Vagina (tissue), 2 donors: ENCODE measurements at regions not wholly inside any gene's neighbourhood (a gene's known extent, or its start where the extent isn't known, plus 50 kb on each side); places are given as distances from the start of the nearest gene placed in this dataset.

Experiments used
- DNase-seq, 2 donors: peaks; one replicate each; pipeline ENCODE4 v3.0.0-alpha.2; 2017; ENCODE audit errors: extremely low spot score in 2 of 2
- H3K27ac ChIP-seq: fragments of 200-600 bp; sonication (generic); one replicate; pipeline ENCODE4 v1.5.1; 2019
- H3K27me3 ChIP-seq: fragments of 200-600 bp; sonication (generic); one replicate; pipeline ENCODE4 v1.5.1; 2019
- H3K36me3 ChIP-seq, 2 donors: fragments of 200-600 bp; sonication (generic); one replicate each; pipeline ENCODE4 v1.5.1; 2017 to 2019
- H3K4me1 ChIP-seq: fragments of 200-600 bp; sonication (generic); one replicate; pipeline ENCODE4 v1.5.1; 2019
- H3K4me3 ChIP-seq, 2 donors: fragments of 200-600 bp; sonication (generic); 1 replicate in 1 of 2; 2 replicates in 1 of 2; pipeline ENCODE4 v1.5.1; 2016 to 2019
- H3K9me3 ChIP-seq: fragments of 200-600 bp; sonication (generic); one replicate; pipeline ENCODE4 v1.5.1; 2019
- CTCF ChIP-seq, 3 experiments: fragments of 450-650 bp in 2 of 3; fragments of 200-600 bp in 1 of 3; sonication (generic) in 1 of 3; IDR thresholded peaks; one replicate each; pipeline ENCODE4 v1.5.1; 2017 to 2019; ENCODE audit warnings: antibody characterized with exemption in 3 of 3, mild to moderate bottlenecking in 2 of 3, moderate library complexity in 2 of 3
- POLR2A ChIP-seq, 2 donors: fragments of 450-650 bp; IDR thresholded peaks; one replicate each; pipeline ENCODE4 v1.6.1; 2017; ENCODE audit warnings: antibody characterized with exemption in 2 of 2, mild to moderate bottlenecking in 2 of 2, moderate library complexity in 2 of 2
- POLR2AphosphoS5 ChIP-seq, 2 donors: sonication (generic); formaldehyde crosslinking; IDR thresholded peaks; one replicate each; pipeline ENCODE4 v1.9.0; 2017; ENCODE audit warnings: antibody characterized with exemption in 2 of 2, mild to moderate bottlenecking in 2 of 2, low read depth in 1 of 2; ENCODE audit not compliant: insufficient read depth in 1 of 2
- intact Hi-C: fragments of 100-400 bp; cut with DNase I; formaldehyde crosslinking; loops from one replicate; pipeline ENCODE4 v1.15.1; 2023

GRCh38 chr9:91023741-91024140 is 222.1 kb downstream of the SYK start:
- TF ChIP-seq CTCF (IDR thresholded peaks at IDR 0.05) (no peak), POLR2AphosphoS5 (IDR thresholded peaks at IDR 0.05; ENCODE audit: insufficient read depth in 1 of 2, low read depth in 1 of 2) (no peak), POLR2A (IDR thresholded peaks at IDR 0.05) (no peak)
- H3K9me3 ChIP-seq: no peaks in the 10 kb centered on the region
- no peaks in the 10 kb centered on the region for H3K4me1 ChIP-seq
- peak in 1 of 2 donors; percentile 85 for DNase-seq
- H3K36me3 ChIP-seq: no peaks in the 10 kb centered on the region
- intact Hi-C loops: no loop called here
- no peaks in the 10 kb centered on the region for H3K27me3 ChIP-seq
- H3K27ac ChIP-seq: no peak overlapping the region
- H3K4me3 ChIP-seq: no peak overlapping the region

- no peak for DNase-seq
- Histone ChIP-seq H3K4me1 (no peaks in the 10 kb centered on the region), H3K27me3 (no peaks in the 10 kb centered on the region), H3K9me3 (no peaks in the 10 kb centered on the region), H3K4me3 (no peak overlapping the region), H3K27ac (no peak overlapping the region), H3K36me3 (no peaks in the 10 kb centered on the region)
- TF ChIP-seq POLR2AphosphoS5 (IDR thresholded peaks at IDR 0.05; ENCODE audit: insufficient read depth in 1 of 2, low read depth in 1 of 2) (no peak), CTCF (IDR thresholded peaks at IDR 0.05) (no peak), POLR2A (IDR thresholded peaks at IDR 0.05) (no peak)
- intact Hi-C loops: no loop called here
Measured at GRCh38 chr9:91024841-91025240, 223.2 kb downstream of the SYK start.

- H3K36me3 ChIP-seq: no peaks in the 10 kb centered on the region
- intact Hi-C loops: no loop called here
- no peaks in the 10 kb centered on the region for H3K9me3 ChIP-seq
- H3K4me3 ChIP-seq: no peak overlapping the region
- TF ChIP-seq POLR2A (IDR thresholded peaks at IDR 0.05) (no peak), CTCF (IDR thresholded peaks at IDR 0.05) (no peak), POLR2AphosphoS5 (IDR thresholded peaks at IDR 0.05; ENCODE audit: insufficient read depth in 1 of 2, low read depth in 1 of 2) (no peak)
- peak in 1 of 2 donors; percentile 55 for DNase-seq
- no peaks in the 10 kb centered on the region for H3K27me3 ChIP-seq
- H3K4me1 ChIP-seq: no peaks in the 10 kb centered on the region
- no peak overlapping the region for H3K27ac ChIP-seq
Measured at GRCh38 chr9:91025856-91026255, 224.2 kb downstream of the SYK start.

- DNase-seq: no peak
- TF ChIP-seq POLR2A (IDR thresholded peaks at IDR 0.05) (no peak), CTCF (IDR thresholded peaks at IDR 0.05) (no peak), POLR2AphosphoS5 (IDR thresholded peaks at IDR 0.05; ENCODE audit: insufficient read depth in 1 of 2, low read depth in 1 of 2) (no peak)
- Histone ChIP-seq H3K36me3 (no peaks in the 10 kb centered on the region), H3K4me1 (no peaks in the 10 kb centered on the region), H3K4me3 (no peak overlapping the region), H3K9me3 (no peaks in the 10 kb centered on the region), H3K27me3 (no peaks in the 10 kb centered on the region), H3K27ac (no peak overlapping the region)
- intact Hi-C loops: no loop called here
Measured at GRCh38 chr9:91026266-91026665, 224.6 kb downstream of the SYK start.

- intact Hi-C loops: no loop called here
Measured at GRCh38 chr9:91027005-91027404, 225.4 kb downstream of the SYK start.

More at GRCh38 chr9:91027005-91027404, 225.4 kb downstream of the SYK start:
- Histone ChIP-seq H3K36me3 (no peaks in the 10 kb centered on the region), H3K4me3 (no peak overlapping the region), H3K4me1 (no peaks in the 10 kb centered on the region), H3K9me3 (no peaks in the 10 kb centered on the region), H3K27me3 (no peaks in the 10 kb centered on the region), H3K27ac (no peak overlapping the region)
- no peak for TF ChIP-seq POLR2A (IDR thresholded peaks at IDR 0.05)
- no peak for TF ChIP-seq CTCF (IDR thresholded peaks at IDR 0.05)
- TF ChIP-seq POLR2AphosphoS5 (IDR thresholded peaks at IDR 0.05; ENCODE audit: insufficient read depth in 1 of 2, low read depth in 1 of 2): no peak
- peak in 1 of 2 donors; percentile 52 for DNase-seq
